DND-41 (cell line): ENCODE measurements at regions not wholly inside any gene's neighbourhood (a gene's known extent, or its start where the extent isn't known, plus 50 kb on each side); places are given as distances from the start of the nearest gene placed in this dataset.

Source experiments
- ATAC-seq: fragments of 200-7000 bp; cut with Tn5 transposase; 3 replicates; pipeline ENCODE4 v1.9.1; 2021; ENCODE audit warnings: low read depth; ENCODE audit not compliant: insufficient read depth
- DNase-seq: peaks from one replicate; pipeline ENCODE4 v3.0.0-alpha.2; 2020
- H2AFZ ChIP-seq: 2 replicates; pipeline ENCODE4 v1.6.0; 2012; ENCODE audit warnings: low read depth, low read length
- H3K27ac ChIP-seq: 2 replicates; pipeline ENCODE4 v1.5.1; 2012; ENCODE audit warnings: low read length, inconsistent platforms
- H3K27me3 ChIP-seq: fragments of 200-600 bp; sonication (generic); 2 replicates; pipeline ENCODE4 v1.6.0; 2012; ENCODE audit warnings: low read length, mild to moderate bottlenecking, inconsistent platforms; ENCODE audit not compliant: insufficient read depth, poor library complexity
- H3K36me3 ChIP-seq: 2 replicates; pipeline ENCODE4 v1.5.1; 2012; ENCODE audit warnings: low read length, inconsistent platforms; ENCODE audit not compliant: insufficient read depth
- H3K4me1 ChIP-seq: 2 replicates; pipeline ENCODE4 v1.5.1; 2012; ENCODE audit warnings: mild to moderate bottlenecking, low read length; ENCODE audit not compliant: insufficient read depth
- H3K4me2 ChIP-seq: 2 replicates; pipeline ENCODE4 v1.6.0; 2012; ENCODE audit warnings: mild to moderate bottlenecking, moderate library complexity, low read length, inconsistent platforms; ENCODE audit not compliant: insufficient read depth
- H3K4me3 ChIP-seq, 2 experiments: fragments of 200-600 bp in 1 of 2; shearing (Covaris generic) in 1 of 2; 2 replicates each; pipeline ENCODE4 v1.5.1; 2012 to 2016; ENCODE audit warnings: inconsistent platforms in 2 of 2, low read length in 2 of 2, mild to moderate bottlenecking in 2 of 2, low read depth in 1 of 2, moderate library complexity in 1 of 2
- H3K79me2 ChIP-seq: 2 replicates; pipeline ENCODE4 v1.6.0; 2012; ENCODE audit warnings: low read length, inconsistent platforms; ENCODE audit not compliant: insufficient read depth
- H3K9ac ChIP-seq: 2 replicates; pipeline ENCODE4 v1.6.0; 2012; ENCODE audit warnings: low read depth, mild to moderate bottlenecking, inconsistent platforms, low read length, moderate library complexity
- H3K9me3 ChIP-seq: 2 replicates; pipeline ENCODE4 v1.5.1; 2012; ENCODE audit warnings: low read length, moderate library complexity, mild to moderate bottlenecking, inconsistent platforms; ENCODE audit not compliant: insufficient read depth, severe bottlenecking
- H4K20me1 ChIP-seq: 2 replicates; pipeline ENCODE4 v1.6.0; 2012; ENCODE audit warnings: low read length; ENCODE audit not compliant: insufficient read depth
- EZH2 ChIP-seq: IDR thresholded peaks from 3 replicates; pipeline ENCODE4 v1.6.1; 2012; ENCODE audit warnings: borderline replicate concordance, low read depth, mild to moderate bottlenecking, moderate library complexity, low read length, inconsistent platforms; ENCODE audit not compliant: severe bottlenecking
- TF ChIP-seq, protein P1 (sequence below): IDR thresholded peaks from 2 replicates; pipeline ENCODE4 v1.5.1; 2012; ENCODE audit warnings: borderline replicate concordance, low read length, moderate library complexity, mild to moderate bottlenecking; ENCODE audit not compliant: poor library complexity, severe bottlenecking; ENCODE audit errors: extremely low read depth

GRCh38 chr6:40177598-40177997 is 243.3 kb upstream of the MOCS1 start:
- H3K27me3 ChIP-seq: peaks cover 8% of the 10 kb centered on the region
- no peaks in the 10 kb centered on the region for H4K20me1 ChIP-seq
- H3K4me1 ChIP-seq: no peaks in the 10 kb centered on the region
- no peak overlapping the region for H3K4me2 ChIP-seq
- H2AFZ ChIP-seq: no peak overlapping the region
- no peak for ATAC-seq
- H3K9me3 ChIP-seq: no peaks in the 10 kb centered on the region
- H3K4me3 ChIP-seq: no peak overlapping the region
- no peak overlapping the region for H3K27ac ChIP-seq
- no peaks in the 10 kb centered on the region for H3K36me3 ChIP-seq
- no peak for DNase-seq
- no peak overlapping the region for H3K9ac ChIP-seq
- no peaks in the 10 kb centered on the region for H3K79me2 ChIP-seq
- TF ChIP-seq EZH2: no peak
- TF ChIP-seq, protein P1, sequence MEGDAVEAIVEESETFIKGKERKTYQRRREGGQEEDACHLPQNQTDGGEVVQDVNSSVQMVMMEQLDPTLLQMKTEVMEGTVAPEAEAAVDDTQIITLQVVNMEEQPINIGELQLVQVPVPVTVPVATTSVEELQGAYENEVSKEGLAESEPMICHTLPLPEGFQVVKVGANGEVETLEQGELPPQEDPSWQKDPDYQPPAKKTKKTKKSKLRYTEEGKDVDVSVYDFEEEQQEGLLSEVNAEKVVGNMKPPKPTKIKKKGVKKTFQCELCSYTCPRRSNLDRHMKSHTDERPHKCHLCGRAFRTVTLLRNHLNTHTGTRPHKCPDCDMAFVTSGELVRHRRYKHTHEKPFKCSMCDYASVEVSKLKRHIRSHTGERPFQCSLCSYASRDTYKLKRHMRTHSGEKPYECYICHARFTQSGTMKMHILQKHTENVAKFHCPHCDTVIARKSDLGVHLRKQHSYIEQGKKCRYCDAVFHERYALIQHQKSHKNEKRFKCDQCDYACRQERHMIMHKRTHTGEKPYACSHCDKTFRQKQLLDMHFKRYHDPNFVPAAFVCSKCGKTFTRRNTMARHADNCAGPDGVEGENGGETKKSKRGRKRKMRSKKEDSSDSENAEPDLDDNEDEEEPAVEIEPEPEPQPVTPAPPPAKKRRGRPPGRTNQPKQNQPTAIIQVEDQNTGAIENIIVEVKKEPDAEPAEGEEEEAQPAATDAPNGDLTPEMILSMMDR: no peak

DNA sequence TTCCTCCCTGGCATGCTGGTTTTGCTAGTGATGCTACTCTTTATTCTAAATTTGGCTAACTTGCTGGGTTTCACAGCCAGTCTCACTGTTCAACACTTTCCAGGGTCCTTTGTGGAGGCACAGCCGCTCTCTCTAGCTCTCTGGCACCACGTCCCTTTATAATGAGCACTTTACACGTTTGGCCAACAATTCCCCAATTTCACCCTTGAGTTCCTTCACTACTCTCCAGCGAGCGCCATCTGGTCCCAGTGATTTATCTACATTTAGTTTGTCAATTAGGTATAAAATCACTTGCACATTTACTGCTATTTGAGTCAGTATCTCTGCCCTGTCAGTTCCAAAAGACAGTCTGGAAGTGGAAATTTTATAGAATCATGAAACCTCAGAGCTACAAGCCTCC is 241.9 kb upstream of the MOCS1 start:
- Histone ChIP-seq H3K79me2 (no peaks in the 10 kb centered on the region), H3K27me3 (peaks cover 8% of the 10 kb centered on the region), H2AFZ (no peak overlapping the region), H3K9ac (no peak overlapping the region), H3K27ac (no peak overlapping the region), H3K4me2 (no peak overlapping the region), H3K9me3 (no peaks in the 10 kb centered on the region), H3K36me3 (no peaks in the 10 kb centered on the region), H3K4me1 (no peaks in the 10 kb centered on the region), H4K20me1 (no peaks in the 10 kb centered on the region), H3K4me3 (no peak overlapping the region)
- no peak for ATAC-seq
- TF ChIP-seq, protein P1: no peak
- no peak for TF ChIP-seq EZH2
- no peak for DNase-seq

- no peaks in the 10 kb centered on the region for H3K9me3 ChIP-seq
- H3K79me2 ChIP-seq: no peaks in the 10 kb centered on the region
- no peak overlapping the region for H3K4me3 ChIP-seq
- no peak overlapping the region for H3K4me2 ChIP-seq
- H3K27ac ChIP-seq: no peak overlapping the region
- no peak overlapping the region for H3K9ac ChIP-seq
- TF ChIP-seq EZH2: no peak
- TF ChIP-seq, protein P1: no peak
- no peak overlapping the region for H2AFZ ChIP-seq
- DNase-seq (no peak), ATAC-seq (no peak)
- no peaks in the 10 kb centered on the region for H4K20me1 ChIP-seq
- peaks cover 3% of the 10 kb centered on the region for H3K27me3 ChIP-seq
- H3K36me3 ChIP-seq: no peaks in the 10 kb centered on the region
- H3K4me1 ChIP-seq: no peaks in the 10 kb centered on the region
Measured at GRCh38 chr6:40172272-40172671, 238.0 kb upstream of the MOCS1 start.

GRCh38 chr6:40171343-40171742 is 237.1 kb upstream of the MOCS1 start:
- Histone ChIP-seq H3K79me2 (no peaks in the 10 kb centered on the region), H3K4me2 (no peak overlapping the region), H3K27ac (no peak overlapping the region), H3K4me1 (no peaks in the 10 kb centered on the region), H3K36me3 (no peaks in the 10 kb centered on the region), H3K27me3 (peaks cover 3% of the 10 kb centered on the region), H3K9me3 (no peaks in the 10 kb centered on the region), H3K9ac (no peak overlapping the region), H3K4me3 (no peak overlapping the region), H2AFZ (no peak overlapping the region), H4K20me1 (no peaks in the 10 kb centered on the region)
- ATAC-seq (no peak), DNase-seq (no peak)
- TF ChIP-seq EZH2: no peak
- TF ChIP-seq, protein P1: no peak
